GM21576 (cell line): ENCODE measurements at regions not wholly inside any gene's neighbourhood (a gene's known extent, or its start where the extent isn't known, plus 50 kb on each side); places are given as distances from the start of the nearest gene placed in this dataset.

ENCODE experiments used
- ATAC-seq: cut with Tn5 transposase; IDR thresholded peaks from one replicate; pipeline ENCODE4 v1.9.1; 2021; ENCODE audit warnings: mild to moderate bottlenecking, moderate library complexity; ENCODE audit not compliant: unreplicated experiment

DNA sequence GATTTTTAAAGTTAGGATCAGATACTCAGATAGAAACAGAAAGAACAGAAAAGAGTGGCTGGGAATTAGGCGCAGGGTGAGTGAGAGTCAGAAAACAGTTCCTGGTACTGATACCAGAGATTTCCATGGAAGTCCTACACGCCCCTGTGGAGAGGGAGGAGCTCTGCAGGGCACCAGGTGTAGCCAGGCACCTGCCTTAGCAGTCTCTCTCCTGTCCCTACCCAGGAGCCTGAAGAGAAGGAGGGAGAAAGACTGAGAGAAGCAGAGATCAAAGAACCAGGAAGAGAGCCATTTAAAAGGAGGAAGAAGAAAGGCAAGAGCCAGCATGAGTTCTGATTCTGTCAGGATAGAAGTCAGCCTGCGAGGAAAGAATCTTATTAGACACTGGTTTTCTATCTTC lies 65.0 kb downstream of the CBLN1 start:
- ATAC-seq, result no peak

DNA sequence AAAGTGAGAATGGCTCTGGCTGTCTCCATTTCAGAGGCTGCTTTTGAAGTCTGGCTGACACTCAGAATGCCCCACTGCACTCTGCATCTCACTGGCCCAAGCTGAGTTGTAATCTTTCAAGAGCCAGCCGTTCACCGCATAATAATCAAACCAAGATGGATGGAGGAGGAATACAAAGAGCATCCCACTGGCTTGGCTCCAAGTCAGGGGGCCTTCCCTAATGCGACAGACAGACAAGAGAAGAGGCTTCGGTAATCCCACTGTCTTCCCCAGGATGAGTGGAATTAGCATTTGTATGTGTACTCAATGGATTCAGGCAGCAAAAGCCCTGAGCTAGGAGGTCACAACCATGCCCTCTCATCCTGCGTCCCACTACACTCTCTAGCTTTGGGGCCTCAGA lies 68.0 kb downstream of the CBLN1 start:
- ATAC-seq, result no peak

DNA sequence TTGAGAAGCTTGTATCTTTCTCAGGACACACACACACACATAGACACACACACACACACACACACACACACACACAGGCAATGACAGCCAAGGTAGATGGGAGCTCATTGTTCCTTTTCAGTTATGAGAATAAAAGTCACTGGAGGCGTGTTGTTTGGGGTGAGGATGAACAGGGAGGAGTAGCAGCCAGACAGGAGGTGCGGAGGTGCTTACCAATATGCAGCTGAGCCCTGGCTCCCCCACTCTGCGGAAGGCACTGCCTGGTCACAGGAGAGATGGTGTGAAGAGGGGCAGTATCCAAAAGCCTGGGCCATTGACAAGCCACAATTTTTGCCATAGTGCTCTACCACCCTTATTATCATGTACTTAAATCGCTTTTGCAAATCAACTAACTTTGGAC lies 77.4 kb downstream of the CBLN1 start:
- ATAC-seq, result no peak

DNA sequence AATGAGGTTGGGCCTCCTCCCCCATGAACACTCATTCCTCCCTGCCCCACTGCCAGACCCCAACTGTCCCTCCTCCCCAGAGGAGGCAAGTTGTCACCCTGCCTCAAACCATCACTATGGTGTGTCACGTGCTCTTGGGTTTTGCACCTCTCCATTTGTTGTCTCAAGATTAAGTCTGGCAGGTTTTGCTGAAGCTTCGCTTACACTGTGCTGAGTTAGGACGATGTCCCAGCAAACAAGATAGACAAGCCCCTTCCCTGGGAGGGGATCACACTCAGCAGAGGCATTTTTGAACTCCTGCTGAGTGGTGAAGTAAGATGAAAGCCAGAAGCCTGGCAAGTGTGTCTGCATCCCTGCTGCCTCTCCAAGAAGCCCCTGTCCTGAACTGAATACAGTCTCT lies 78.3 kb downstream of the CBLN1 start:
- no peak for ATAC-seq

DNA sequence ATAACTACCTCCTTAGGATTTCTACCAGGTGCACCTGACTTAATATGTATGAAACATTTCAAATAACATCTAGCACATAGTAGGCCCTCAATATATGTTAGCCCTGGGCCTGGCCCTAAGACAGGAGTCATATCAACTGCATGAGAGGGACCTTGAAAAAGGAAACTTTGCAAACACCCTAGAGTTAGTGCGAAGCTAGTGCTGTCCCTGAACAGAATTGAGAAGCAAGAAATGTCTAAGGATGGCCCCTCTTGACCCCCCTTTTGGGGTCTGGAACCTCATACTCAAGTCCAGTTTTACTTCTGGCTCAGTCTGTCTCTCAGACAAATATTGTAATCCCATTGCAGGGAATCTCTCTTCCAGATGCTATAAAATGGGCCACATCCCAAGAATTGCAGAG lies 80.5 kb downstream of the CBLN1 start:
- ATAC-seq, result no peak

DNA sequence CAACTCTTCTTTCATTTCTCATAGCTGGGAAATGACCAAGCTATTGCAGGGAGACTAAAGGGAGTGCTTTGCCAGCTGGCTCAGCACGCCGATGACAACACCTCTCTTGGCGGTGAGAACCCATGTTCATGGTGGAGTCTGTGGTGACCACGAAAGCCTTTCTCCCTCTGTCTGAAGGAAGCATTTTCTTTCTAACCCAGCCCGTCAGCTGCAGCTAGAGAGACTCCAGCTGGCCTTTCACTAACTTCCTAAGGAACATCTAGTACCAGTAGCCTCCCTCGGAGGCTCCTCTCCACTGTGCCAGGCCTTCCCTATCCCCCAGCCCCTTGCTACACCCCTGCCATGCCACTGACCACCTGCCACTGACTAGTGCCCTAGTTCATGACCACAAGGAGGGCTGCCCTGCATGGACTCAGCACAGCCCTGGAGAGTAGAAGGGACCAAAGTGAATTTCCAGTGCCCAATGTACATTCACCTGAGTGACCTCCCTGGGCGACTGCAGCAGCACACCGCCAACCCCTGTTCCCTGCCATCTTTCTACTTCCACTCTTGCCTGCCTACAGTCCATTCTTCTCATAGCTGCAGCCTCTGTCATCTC lies 81.3 kb downstream of the CBLN1 start:
- ATAC-seq, result no peak

DNA sequence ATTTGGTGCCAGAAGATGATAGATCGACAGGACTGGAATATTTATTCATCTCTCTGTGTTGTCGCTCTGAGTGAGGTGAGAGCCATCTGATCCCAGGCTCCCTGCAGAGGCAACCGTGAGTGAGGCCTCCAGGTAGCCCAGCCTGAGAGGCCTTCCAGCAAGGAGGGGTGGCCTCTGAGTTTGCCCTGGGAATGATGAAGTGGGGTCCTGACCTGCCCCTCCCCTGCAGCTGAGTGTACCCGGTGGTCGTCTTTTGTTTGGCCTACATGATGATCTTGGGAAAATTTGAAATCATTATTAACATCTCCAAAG lies 86.4 kb downstream of the CBLN1 start:
- ATAC-seq, result no peak

DNA sequence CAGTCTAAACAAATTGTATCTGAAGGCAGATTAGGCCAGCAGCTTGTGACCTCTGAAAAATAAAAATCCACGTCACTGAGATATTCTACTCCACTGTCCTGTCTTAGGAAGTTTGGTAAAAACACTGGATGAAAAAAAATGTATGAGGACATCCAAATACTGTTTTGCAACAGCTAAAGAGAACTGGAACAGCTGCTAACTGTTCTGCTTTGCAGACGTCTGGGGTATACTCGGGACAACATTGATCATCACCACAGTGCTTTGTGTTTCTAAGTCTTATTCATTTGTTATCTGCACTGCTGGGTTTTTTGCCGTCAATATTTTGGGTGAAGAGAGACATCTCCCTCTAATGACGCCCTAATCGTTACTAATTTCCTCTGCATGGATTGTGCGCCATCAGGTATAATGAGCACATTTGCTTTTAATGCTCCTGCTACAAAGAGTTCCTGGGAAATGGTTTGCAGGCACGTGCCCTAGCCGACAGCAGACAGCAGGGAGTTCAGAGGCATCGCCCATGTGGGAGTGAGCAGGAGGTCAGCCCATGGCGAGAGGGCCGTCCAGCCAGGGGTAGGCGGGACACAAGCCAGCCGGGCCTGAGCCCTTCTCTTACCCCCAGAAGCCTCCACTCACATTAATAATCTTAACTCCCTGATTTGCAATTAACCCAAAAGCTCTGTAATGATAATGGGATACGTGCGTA lies 87.0 kb downstream of the CBLN1 start:
- no peak for ATAC-seq

DNA sequence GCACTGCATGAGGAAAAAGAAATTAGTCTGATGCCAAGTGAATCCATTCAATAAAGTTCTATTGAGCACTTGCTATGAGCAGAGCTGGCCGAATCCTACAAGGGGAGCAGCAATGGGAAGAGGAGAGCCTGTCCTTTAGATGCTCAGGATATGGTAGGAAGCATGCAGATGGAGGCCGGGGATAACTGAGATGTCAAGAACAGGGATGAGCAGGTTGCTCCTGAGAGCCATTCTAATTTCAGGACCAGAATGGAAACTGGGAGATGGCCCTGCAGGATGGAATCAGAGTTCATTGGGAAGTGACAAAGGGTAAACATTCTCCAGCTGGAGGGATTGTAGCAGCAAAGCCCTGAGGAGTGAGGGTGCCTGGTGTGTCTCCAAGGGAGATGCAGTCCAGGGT lies 88.0 kb downstream of the CBLN1 start:
- ATAC-seq, result no peak

DNA sequence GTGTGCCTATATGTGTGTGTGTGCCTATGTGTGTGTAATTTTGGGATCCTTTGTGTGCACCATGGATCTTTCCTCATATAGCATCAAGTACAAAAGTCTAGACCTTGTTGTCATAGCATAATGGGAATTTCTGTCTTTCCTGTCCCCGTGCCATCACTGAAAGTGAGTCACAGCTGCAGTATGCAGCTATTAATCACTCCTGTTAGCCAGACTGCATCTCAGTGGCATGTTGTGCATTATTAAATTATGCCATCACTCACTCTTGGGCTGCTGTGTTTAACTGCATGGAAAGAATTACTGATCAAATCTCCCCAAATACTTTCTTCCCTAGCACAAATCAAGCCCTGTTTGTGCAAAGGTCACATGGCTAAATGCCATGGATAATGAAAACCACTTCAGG lies 92.4 kb downstream of the CBLN1 start:
- ATAC-seq, result no peak

DNA sequence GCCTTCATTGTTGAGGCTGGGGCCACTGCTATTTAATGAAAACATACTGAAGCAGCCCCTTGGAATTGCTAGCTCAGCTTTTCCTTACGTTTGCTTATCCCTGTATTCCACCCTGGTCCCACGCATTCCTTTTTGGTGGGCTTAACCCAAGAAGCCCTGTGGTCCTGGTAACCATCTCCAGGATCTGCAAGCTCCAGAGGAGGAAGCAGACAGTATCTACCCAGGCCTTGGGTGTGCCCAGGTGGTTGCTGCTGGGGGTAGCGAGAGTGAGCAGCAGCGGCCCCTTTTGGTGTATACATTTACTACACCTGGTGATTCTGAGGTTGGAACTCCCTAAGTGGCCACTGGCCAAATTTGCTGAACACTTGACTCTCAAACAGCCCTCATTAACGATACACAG lies 97.7 kb downstream of the CBLN1 start:
- no peak for ATAC-seq

DNA sequence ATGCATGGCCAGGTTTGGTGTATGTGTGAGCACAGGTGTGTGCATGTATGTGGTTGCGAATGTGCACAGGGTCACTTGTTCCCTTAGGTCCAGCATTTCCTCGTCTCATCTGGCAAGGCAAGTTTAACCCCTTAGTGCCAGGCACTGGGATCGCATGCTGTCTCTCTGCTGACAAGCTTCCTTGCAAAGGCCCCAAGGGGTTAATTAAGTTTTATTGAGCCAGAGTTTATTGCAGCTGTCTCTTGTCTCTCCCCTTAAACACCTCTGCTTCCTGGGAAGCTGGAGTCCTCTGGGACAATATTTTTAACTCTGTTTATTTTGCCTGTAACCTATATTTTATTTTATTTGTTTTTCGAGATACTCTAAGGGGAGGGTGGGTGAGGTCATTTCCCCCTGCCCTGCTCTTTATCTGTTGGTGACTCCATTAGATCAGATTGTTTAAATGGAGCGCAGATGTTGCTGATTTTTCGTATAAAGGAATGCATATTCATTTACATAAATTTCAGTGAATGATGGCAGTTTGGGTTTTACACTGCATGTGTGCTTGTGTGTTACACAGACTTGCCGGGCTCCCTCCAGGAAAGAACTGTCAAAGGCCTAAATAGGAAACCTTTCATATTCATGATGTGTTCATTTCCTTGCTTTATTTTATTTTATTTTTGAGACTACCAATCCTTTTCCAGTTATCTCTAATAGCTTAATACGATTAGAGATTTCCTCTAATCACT lies 99.7 kb downstream of the CBLN1 start:
- ATAC-seq, result no peak

DNA sequence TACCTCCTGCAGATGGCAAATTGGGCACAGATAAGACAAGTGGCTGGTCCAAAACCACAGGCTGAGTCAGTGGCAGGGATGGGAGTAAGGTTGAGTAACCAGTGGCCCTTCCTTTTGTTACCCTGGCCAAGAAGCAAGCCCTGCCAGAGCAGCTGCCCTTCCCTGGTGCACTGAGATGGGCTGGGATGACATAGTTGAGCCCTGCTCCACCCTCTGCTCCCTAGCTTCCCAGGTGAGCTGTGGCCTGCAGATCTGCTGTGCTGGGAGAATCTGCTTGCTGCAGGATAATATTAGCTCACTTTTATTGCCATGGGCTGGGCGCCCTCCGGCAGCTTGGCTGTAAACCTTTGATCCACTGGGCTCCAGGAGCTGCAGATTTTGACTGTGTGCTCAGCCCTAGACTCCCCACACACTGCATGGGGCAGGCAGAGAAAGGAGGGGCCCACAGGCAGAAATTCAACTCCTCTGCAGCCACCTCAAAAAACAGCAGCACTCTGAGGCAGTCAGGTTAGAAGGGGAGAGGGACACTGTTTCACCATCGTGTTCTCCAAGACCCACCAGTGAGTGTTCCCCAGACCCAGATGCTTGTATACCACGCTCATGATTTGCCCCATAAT lies 101.8 kb downstream of the CBLN1 start:
- no peak for ATAC-seq

DNA sequence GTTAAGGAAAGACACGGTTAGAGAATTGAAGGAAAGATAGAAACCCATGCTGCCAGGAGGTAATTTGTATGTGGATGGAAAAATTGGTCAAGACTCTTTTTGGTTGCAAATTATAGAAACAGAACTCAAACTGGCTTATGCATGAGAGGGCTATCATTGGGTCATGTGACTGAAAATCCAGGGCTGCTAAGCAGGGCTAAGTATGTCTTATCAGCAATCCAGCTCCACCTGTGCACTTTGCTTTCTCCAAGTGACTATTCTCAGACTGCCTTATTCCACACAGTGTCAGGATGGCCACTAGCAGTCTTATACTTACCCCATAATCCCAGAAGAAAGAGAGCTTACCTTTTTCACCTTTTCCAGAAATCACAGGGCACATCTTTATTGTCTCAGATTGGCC lies 113.5 kb downstream of the CBLN1 start:
- no peak for ATAC-seq

DNA sequence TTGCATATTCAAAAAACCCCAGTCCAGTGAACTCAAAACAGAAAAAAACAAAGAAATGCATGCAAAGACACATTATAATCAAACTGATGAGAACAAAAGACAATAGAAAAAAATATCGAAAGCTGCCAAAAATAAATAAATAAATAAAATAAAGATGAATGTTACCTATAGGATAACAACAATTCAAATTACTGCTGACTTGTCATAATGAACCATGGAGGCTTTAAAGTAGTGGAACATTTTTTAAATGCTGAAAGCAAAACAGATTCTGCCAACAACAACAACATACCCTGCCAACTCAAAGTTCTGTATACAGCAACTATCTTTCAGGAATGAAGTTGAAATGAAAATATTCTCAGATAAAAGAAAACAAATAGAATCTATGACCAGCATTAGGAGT lies 116.6 kb downstream of the CBLN1 start:
- ATAC-seq, result no peak

DNA sequence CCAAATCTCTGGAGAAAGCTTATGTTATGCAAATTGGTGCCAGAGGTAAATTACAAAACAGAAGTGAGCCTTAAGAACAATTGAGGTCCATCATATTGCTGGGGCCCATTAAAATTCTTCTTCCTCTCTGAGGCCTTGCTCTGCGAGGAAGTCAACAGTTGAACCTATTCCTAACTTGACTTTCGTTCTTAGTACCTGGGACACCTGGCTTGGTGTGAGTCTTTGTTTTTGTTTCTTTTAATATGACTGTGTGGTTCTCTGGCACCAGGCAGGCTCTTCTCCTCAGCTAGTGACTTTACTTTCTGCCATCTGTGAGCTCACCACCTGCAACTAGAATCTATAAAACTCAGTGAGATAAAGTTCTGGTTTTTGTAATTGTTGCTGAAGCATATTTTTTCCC lies 120.4 kb downstream of the CBLN1 start:
- ATAC-seq, result no peak

DNA sequence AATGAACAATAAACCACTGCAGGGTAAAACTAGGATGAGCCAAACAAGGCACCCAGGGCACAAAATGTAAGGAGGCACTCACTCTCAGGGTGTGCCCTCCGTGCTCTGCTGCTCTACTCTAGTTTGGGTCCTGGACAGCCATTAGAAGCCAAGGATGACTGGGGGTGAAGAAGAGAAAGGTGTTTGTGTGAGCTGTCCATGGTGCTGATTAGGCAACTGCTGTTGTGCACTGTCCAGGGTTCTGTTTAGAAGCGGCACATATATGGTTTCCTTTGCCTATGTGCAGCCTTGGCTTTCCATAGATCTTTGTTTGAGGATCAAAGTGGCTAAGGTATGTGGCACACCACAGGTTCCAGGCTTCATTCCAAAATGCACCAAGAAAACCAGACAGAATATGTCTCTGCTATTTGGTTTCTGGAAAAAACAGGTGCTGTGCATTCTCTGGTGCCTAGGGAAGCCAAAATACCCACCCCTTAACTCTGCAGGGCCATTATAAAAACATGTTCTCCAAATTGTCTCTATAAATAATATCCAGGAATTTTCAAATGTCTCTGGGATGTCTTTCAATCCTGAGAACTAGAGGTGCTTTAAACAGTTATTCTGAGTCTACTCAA lies 123.5 kb downstream of the CBLN1 start:
- ATAC-seq, result no peak

DNA sequence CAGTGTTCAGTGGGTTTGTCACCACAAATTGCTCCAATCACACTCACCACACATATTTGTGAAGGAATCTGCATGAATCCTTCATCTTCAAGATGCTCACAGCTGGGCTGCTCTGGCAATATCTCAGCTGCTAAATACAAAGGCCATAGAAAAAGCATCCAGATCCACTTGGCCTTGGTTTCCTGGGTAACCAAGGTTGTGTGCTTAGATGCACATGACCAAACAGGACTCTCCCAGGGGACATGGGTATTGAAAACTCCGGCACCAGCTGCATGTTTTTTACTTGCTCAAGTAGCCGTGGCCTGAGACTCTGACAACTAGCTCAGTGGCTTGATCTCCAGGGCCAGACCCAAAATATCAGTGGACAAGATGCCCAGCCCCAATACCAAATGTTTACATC lies 131.3 kb downstream of the CBLN1 start:
- no peak for ATAC-seq

DNA sequence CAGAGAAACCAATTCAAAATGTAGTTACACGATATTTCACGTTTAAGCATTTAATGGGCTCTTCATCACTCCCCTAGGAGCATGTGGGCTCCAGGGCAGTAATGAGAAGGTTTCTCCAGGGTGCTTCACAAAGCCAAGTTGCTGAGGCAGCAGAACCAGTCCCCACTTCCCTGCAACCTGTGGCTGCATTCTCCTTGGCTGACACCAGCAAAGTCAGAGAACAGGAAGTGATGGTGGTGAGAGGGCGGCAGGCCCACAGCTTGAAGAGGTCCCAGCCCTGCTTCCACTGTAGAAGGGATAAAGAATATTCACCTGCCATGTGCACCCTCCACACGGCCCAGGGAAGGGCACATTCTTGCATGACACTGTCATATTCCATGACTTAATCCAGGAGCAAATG lies 133.2 kb downstream of the CBLN1 start:
- ATAC-seq, result no peak

DNA sequence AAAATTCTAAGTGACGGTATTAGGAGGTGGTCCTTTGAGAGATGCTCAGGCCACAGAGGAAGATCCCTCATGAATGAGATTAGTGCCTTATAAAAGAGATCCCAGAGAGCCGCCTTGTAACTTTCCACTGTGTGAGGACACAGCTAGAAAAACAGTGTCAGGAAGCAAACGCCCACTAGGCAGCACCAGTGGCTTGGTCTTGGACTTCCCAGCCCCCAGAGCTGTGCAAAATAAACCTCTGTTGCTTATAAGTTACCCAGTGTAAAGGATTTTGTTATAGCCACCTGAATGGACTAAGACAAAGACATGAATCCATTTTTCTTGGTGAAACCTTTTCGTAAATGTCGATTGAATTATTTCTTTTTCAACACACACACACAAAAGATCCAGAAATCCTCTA lies 141.0 kb downstream of the CBLN1 start:
- ATAC-seq, result no peak

DNA sequence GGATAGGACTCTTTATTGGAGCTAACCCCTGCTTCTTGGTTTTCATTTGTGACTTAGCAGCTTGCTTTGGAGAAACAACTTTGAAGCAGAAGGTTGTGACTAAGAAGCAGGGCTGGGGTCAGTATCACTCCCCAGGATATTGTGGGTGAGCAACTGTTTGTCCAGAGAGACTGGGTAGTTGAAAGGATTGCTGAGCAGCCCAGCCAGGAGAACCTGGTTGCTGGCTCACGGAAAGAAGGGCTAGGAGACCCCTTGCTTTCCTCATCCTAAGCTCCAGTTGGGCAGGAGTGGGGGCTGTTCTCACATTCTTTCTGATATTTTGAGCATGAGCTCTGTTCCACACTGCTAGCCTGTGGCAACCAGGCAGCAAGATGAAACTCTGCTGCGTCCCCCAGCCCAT lies 151.2 kb downstream of the CBLN1 start:
- ATAC-seq, result no peak

DNA sequence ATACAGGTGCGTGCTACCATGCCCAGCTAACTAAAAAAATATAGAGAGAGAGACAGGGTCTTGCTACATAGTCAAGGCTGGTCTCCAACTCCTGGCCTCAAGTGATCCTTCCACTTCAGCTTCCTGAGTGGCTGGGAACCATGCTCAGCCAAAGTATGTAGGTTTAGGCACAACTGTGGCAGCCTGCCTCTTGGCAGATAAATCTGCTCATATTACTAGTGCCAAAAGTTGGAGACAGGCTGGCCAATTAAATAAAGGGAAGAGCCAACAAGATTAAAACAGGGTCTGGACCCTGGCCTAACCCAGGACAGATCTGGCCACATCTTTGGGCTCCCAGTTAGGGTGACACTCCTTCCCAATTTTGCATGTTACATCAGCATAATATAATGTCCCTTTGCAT lies 151.7 kb downstream of the CBLN1 start:
- ATAC-seq, result no peak
